ENCODE measurements at regions not wholly inside any gene's neighbourhood (a gene's known extent, or its start where the extent isn't known, plus 50 kb on each side); places are given as distances from the start of the nearest gene placed in this dataset.
"Not testable (repeated sequence)": the region's sequence is repeated elsewhere in the genome, so short reads cannot be mapped to it uniquely, and the experiment has no call there.

DNA sequence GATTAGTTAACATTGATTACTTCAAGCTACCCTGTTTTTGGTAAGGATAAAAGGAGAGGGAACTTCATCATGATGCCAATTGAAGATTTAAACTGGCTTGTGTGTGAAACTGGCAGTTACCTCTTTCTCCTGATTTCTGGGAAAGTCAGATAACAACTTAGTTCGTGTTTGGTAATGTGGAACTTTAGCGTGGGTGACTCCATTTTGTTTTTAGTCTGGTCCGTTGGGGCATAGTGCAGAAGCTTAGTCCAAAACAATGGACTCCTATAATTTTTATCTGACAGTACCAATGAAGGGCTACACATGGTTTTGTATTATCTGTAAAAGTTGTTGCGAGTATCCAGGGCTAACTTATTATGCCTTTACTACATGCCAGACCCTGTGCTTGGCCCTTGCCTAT, 294.9 kb downstream of the GUCY2F start:
- intact Hi-C loops (cut with micrococcal nuclease), result no loop called here
- DNase-seq, result no peak
- ATAC-seq, result no peak

DNA sequence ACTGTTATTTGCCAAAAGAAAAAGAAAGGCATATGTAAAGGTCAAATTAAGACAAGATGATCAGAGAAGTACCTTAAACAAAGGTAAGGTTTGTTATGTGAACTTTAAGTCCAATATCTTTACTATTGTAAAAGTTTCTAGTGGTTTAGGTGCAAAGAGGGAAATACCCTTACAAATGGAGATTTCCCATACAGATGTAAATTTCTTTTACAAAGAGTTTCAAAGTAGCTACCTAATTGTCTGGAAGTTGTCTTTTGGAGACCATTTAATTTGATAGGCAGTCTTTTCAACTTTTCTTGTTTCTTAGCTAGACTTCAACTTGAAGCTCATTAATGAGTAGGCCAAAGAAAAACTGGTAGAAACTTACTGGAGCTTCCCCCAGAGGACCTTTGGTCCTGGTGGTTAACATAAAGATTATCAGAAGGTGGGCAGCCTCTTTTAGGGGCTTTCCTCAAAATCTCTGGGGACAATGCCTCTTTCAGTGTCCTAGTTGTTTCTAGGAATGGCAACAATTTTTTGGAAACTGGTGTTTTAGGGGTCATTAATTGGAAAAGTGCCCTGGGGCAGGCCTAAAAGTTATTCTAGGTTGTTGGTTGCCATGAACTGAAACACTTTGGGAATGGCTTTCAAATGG, 297.3 kb downstream of the GUCY2F start:
- ATAC-seq (no peak), DNase-seq (no peak)
- intact Hi-C loops (cut with micrococcal nuclease), result no loop called here

DNA sequence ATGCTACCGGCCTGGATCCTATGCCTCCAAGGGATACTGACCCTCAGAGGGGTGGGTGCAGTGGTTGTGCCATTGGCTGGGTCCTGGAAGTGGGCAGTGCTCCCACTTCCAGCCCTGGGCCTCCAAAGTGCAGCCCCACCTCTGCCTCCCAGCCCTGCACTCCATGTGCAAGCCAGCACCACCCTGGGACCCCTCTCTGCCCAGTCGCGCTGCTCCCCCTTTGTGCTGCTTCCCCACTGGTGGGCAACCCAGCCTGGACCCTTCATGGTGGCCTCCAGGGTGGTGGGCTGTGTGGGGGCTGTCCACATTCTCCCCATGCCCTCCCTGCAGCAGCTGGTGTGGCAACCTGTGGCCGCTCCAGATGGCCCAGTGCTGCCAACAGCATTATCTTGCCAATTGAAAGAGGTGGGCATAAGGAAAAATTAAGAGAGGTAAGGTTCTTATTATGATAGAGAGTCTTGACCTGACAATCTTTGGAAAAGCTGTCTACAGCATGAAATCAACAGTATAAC, 309.7 kb downstream of the GUCY2F start:
- DNase-seq (no peak), ATAC-seq (no peak)
- intact Hi-C loops (cut with micrococcal nuclease), result no loop called here

DNA sequence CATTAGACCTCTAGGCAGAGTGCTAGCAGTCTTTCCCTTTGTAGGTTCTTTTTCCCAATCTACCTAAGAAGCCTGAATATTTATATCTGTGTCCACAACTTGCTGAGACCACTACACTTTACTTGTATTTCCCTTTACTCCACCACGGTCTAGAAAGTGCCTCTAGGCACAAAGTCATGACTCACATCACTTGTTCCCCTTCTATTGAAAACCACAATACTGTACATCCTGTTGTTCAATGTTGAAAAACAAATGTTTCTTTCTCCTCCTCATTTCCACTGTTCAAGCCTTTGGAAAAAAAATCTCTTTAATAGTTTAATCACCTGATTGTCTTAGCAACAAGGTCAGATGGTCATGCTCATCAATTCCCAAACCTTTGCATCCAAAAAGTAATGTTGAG, 326.7 kb downstream of the GUCY2F start:
- intact Hi-C loops (cut with micrococcal nuclease), result no loop called here
- DNase-seq, result no peak
- no peak for ATAC-seq

DNA sequence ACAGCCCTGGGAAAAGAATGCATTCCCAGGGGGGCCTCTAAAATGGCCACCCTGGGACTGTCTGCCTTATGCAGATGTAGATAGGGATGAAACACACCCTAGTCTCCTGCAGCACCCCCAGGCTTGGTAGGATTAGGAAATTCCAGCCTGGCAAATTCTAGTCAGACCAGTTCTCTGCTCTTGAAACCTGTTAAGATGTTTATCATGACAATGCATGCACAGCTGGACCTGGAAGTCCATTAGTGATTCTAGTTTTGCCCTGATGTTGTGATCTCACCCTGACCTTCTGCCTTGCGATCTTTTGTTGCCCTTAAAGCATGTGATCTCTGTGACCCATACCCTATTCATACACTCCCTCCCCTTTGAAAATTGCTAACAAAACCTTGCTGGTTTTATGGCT, 337.7 kb downstream of the GUCY2F start:
- intact Hi-C loops (cut with micrococcal nuclease); ATAC-seq; DNase-seq: not testable (repeated sequence)

DNA sequence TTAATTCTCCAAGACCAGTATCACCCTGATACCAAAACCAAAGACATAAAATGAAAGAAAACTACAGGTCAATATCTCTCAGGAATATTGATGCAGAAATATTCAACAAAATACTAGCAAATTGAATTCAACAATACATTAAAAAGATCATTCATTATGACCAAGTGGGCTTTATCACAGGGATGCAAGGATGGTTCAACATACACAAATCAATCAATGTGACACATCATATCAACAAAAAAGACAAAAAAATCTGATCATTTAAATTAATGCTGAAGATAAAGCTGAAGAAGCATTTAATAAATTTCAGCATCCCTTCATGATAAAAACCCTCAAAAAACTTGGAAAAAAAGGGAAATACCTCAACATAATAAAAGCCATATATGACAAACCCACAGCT, 341.4 kb downstream of the GUCY2F start:
- ATAC-seq, result no peak
- intact Hi-C loops (cut with micrococcal nuclease), result no loop called here

DNA sequence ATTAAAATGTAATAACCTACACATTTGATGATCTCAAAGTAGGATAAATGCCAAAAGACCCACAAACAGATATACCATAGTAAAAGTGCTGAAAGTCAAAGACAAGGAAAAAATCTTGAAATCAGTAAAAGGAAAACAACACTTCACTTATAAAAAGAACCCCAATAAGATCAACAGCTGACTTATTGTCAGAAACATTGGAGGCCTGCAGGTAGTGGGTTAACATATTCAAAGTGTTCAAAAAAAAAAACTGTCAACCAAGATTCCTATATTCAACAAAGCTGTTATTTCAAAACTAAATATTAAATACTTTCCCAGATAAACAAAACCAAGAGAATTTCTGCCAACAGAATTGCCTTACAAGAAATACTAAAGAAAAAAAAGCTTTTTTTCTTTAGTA, 347.1 kb downstream of the GUCY2F start:
- intact Hi-C loops (cut with micrococcal nuclease), result no loop called here
- DNase-seq (no peak), ATAC-seq (no peak)

More for the DNA sequence above, 341.4 kb downstream of the GUCY2F start:
- no peak for DNase-seq

DNA sequence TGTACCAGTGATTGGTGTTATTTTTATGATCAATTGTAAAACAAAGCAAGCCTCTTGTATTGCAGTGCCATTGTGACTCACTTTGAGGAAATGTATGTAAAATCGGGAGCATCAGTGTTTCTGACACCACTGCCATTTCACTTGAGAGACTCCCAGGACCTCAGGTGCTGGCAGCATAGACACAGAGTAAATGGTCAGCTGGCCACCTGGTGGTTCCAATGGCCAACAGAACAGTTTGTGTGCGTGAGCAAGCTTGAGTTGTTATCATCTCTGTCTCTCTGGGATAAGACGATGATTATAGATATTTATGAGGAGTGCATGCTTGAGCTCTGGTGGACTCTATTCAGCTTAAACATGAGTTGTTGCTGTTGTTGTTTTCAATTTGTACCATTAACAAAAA, 356.6 kb downstream of the GUCY2F start:
- ATAC-seq, result no peak
- intact Hi-C loops (cut with micrococcal nuclease), result no loop called here
- DNase-seq, result no peak

DNA sequence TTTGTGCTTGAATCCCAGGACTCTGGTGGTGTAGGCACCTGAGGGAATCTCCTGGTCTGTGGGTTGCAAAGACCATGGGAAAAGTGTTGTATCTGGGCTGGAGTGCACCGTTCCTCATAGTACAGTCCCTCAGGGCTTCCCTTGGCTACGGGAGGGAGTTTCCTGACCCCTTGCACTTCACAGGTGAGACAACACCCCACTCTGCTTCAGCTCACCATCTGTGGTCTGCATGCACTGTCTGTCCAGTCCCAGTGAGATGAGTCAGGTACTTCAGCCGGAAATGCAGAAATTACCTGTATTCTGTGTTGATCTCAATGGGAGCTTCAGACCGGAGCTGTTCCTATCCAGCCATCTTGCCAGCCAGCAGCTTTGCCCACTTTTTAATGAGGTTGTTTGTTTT, 353.0 kb upstream of the IRS4 start:
- ATAC-seq, result no peak

DNA sequence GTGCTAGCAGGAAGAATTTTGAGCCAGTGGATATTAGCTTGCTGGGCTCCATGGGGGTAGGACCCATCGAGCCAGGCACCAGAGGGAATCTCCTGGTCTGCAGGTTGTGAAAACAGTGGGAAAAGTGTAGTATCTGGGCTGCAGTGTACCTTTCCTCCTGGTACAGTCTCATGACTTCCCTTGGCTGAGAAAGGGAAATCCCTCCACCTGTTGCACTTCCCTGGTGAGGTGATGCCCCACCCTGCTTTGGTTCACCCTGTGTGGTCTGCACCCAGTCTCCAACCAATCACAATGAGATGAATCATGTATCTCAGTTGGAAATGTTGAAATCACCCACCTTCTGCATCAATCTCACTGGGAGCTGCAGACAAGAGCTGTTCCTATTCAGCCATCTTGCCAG, 341.4 kb upstream of the IRS4 start:
- intact Hi-C loops (cut with micrococcal nuclease), result no loop called here
- no peak for DNase-seq
- ATAC-seq, result no peak

More for the DNA sequence above, 353.0 kb upstream of the IRS4 start:
- DNase-seq, result no peak
- intact Hi-C loops (cut with micrococcal nuclease), result no loop called here

DNA sequence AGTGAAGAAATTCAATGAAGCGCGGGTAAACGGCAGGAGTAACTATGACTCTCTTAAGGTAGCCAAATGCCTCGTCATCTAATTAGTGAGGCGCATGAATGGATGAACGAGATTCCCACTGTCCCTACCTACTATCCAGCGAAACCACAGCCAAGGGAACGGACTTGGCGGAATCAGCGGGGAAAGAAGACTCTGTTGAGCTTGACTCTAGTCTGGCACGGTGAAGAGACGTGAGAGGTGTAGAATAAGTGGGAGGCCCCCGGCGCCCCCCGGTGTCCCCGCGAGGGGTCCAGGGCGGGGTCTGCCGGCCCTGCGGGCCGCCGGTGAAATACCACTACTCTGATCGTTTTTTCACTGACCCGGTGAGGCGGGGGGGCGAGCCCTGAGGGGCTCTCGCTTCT, 317.8 kb upstream of the IRS4 start:
- ATAC-seq; DNase-seq; intact Hi-C loops (cut with micrococcal nuclease): not testable (repeated sequence)

DNA sequence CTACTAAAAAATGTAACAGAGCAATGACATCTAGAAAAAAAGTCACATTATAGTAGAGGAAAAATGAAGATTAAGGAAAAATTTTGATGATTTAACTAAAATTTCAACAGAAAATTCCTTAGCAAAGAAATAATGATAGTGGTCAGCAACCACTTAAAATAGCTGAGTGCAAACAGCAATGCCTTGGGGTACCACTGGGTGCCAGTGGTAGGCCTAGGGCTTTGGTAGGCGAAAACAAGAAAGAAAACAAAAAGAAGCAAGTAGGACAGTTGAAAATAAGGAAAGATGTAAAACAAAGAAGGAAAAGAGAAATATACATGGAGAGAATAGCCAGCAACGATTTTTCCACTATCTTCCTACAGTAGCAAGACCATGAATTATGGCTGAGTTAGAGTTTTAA, 313.5 kb upstream of the IRS4 start:
- DNase-seq (no peak), ATAC-seq (no peak)
- intact Hi-C loops (cut with micrococcal nuclease), result no loop called here

DNA sequence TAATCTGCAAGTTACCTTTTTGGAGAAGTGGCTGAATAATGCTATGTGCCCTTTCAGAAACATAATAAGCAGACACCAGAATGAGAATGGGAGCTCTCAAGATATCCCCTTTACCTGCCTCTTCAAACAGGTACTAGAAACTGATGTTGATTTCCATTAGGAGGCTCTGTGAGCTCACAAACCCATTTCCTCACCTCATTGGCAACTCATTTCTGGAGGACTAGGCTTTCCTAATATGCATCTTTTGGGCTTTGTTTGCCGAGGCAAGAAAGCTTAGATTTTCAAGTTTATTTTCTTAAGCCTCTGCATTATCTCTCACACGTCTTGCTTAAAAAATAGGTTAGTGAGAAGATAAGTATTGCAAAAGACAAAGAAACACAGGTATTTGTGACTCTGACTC, 313.1 kb upstream of the IRS4 start:
- no peak for DNase-seq
- no peak for ATAC-seq
- intact Hi-C loops (cut with micrococcal nuclease), result no loop called here

DNA sequence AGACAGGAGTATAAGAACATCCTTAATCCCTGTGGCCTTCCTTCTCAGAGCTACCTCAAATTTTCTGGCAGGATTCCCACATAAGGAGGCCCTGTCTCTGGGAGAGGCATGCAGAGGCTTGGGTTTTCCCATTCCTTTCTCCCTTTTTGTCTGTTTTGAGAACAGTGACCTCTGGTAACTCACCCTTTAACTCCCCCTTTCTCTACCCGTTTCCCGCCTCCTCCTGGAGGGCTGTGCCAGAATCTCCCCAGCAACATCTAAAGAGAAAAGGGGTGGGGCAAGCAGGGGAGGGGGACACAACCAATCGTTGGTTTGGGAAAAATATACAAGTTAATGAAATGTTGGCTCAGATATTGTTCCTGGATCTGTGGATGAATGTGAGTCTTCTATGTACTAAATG, 303.7 kb upstream of the IRS4 start:
- ATAC-seq, result no peak
- intact Hi-C loops (cut with micrococcal nuclease), result no loop called here
- no peak for DNase-seq

DNA sequence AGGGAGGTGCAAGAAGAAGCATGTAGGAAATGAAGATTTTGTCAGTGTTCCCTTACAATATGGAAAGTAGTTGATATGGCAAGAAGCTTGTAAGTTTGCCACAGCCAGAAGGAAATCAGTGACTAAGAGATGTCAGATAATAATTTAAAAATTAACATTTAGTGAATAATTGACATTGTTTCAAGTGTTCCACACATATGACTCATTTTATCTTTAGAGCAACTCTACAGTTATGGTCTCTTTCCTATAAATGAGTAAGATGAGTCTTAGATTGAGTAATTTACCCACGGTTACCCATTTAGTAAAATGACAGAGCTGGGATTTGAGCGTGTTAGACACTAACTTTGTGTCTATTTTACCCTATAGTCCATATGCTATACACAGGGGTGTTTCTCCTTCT, 300.3 kb upstream of the IRS4 start:
- intact Hi-C loops (cut with micrococcal nuclease), result no loop called here
- DNase-seq, result no peak
- ATAC-seq, result no peak

DNA sequence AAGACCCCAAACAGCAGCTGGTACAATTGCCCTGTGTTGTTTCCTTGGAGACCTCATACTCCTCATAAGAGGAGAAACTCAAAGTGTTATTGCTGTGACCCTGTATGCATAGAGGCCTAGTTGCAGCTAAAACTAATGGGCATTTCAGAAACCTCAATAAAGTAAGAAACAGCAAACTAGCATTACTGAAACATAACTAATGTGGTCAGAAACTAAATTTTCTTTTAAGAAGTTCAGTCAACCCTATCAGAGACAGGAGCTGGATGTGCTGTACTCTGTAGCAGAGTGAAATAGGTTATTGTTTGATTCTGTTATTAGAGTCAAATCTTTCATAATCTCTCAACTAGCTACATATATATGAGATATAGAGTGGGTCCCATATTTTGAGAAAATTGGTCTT, 257.5 kb upstream of the IRS4 start:
- DNase-seq, result no peak
- no peak for ATAC-seq
- intact Hi-C loops (cut with micrococcal nuclease), result no loop called here

DNA sequence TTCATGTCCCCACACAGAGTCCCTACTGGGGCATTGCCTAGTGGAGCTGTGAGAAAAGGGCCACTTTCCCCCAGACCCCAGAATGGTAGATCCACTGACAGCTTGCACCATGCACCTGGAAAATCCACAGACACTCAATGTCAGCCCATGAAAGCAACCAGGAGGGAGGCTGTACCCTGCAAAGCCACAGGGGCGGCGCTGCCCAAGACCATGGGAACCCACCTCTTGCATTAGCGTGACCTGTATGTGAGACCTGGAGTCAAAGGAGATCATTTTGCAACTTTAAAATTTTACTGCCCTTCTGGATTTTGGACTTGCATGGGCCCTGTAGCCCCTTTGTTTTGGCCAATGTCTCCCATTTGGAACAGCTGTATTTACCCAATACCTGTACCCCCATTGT, 236.5 kb upstream of the IRS4 start:
- DNase-seq; ATAC-seq; intact Hi-C loops (cut with micrococcal nuclease): not testable (repeated sequence)

DNA sequence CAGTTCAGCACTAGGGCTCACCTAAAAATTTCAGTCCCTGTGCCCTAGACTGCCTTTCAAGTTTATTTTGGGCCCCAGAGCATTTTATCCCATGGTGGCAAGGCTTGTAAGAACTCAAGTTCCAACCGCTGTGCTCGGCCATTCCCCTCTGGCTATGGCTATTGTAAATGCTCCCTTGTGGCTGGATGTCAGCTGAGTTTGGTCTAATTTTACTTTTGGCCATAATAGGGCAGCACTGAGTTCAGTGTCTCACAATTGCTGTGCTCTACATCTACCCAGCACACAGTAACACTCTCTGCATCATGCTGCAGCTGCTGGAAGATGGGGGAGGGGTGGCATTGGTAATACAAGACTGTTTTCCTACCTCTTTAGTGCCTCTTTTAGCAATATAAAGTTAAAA, 210.8 kb upstream of the IRS4 start:
- no peak for ATAC-seq
- intact Hi-C loops (cut with micrococcal nuclease), result no loop called here
- no peak for DNase-seq

DNA sequence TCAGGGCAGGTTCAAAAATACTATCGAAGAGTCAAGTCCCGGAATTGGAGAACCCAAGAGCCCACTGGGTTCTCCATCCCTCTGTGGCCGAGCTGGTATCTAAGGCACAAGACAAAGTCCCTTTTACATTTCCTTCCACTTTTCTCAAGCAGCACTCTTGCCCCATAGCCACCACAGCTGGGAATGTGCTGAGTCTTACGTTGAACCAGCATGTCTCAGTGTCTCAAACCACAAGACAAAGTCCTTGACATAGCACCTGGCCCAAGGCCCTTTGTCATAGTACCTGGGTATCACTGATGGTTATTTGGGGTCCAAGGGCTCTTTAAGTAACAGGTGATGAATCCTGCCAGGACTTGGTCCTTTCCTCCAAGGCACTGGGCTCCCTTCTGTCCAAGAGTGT, 210.2 kb upstream of the IRS4 start:
- intact Hi-C loops (cut with micrococcal nuclease), result no loop called here
- DNase-seq (no peak), ATAC-seq (no peak)

DNA sequence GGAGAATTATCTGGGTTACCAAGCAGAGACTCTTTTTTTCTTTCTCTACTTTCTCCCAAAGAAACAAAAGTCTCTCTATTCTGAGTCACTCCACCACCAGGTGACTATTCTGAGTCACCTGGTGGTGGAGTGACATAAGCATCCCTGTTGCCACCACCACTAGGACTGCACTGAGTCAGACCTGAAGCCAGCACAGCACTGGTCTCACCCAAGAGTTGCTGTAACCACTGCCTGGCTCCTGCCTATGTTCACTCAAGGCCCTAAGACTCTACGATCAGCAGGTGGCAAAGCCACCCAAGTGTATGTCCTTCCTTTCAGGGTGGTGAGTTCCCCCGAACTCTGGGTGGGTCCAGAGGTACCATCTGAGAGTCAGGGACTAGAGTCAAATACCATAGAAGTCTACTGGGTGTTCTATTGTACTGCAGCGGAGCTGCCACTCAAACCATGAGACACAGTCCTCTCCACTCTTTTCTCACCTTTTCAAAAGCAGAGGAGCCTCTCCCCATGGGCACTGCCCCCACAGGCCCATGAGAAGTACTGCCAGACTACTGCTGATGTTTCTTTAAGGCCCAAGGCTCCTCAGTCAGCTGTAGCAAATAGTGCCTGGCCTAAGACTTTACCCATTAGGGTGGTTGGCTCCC, 209.6 kb upstream of the IRS4 start:
- ATAC-seq, result no peak
- no peak for DNase-seq
- intact Hi-C loops (cut with micrococcal nuclease), result no loop called here

DNA sequence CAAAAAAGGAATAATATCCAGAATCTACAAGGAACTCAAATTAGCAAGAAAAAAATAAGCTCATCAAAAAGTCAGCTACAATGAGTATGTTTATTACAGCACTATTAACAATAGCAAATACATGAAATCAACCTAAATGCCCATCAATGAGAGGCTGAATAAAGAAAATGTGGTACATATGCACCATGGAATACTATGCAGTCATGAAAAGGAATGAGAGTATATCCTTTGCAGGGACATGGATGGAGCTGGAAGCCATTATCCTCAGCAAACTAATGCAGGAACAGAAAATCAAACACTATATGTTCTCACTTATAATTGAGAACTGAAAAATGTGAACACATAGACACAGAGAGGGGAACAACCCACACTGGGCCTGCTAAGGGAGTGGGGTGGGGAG, 178.4 kb upstream of the IRS4 start:
- intact Hi-C loops (cut with micrococcal nuclease), result no loop called here
- DNase-seq (no peak), ATAC-seq (no peak)
